ENCODE measurements at regions not wholly inside any gene's neighbourhood (a gene's known extent, or its start where the extent isn't known, plus 50 kb on each side); places are given as distances from the start of the nearest gene placed in this dataset.
"Not testable (repeated sequence)": the region's sequence is repeated elsewhere in the genome, so short reads cannot be mapped to it uniquely, and the experiment has no call there.

DNA sequence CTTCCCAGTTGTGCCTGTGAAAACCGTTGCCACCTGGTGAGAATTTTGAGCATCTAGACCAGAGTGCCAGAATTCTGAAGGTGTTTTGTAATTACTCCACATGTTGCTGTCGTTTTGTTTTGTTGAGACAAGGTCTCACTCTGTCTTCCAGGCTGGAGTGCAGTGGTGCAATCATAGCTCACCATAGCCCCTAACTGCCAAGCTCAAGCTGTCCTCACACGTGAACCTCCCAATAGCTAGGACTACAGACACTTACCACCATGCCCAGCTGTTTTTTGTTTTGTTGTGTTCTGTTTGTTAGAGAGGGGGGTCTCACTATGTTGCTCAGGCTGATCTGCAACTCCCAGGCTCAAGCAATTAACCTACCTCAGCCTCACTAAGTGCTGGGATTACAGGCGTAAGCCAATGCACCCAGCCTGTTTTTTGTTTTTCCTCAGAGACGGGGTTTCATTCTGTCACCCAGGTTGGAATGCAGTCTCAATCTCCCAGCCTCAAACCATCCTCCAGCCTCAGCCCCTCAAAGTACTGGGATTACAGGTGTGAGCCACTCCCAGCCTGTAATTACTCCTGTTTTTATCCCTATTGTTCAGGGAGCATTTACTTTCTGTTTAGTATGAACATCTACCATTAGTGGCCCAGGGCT is 121.1 kb upstream of the DMRT1 start:
- TF ChIP-seq POLR2A (IDR thresholded peaks at IDR 0.05): no peak
- TF ChIP-seq, protein P1, sequence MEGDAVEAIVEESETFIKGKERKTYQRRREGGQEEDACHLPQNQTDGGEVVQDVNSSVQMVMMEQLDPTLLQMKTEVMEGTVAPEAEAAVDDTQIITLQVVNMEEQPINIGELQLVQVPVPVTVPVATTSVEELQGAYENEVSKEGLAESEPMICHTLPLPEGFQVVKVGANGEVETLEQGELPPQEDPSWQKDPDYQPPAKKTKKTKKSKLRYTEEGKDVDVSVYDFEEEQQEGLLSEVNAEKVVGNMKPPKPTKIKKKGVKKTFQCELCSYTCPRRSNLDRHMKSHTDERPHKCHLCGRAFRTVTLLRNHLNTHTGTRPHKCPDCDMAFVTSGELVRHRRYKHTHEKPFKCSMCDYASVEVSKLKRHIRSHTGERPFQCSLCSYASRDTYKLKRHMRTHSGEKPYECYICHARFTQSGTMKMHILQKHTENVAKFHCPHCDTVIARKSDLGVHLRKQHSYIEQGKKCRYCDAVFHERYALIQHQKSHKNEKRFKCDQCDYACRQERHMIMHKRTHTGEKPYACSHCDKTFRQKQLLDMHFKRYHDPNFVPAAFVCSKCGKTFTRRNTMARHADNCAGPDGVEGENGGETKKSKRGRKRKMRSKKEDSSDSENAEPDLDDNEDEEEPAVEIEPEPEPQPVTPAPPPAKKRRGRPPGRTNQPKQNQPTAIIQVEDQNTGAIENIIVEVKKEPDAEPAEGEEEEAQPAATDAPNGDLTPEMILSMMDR (IDR thresholded peaks at IDR 0.05): no peak
- Histone ChIP-seq H3K9me3 (no peaks in the 10 kb centered on the region), H3K27me3 (no peaks in the 10 kb centered on the region), H3K4me1 (peaks cover 0 to 64% (median 13%) of the 10 kb centered on the region in 4 donors), H3K4me3 (no peak overlapping the region), H3K36me3 (peaks cover 0 to 37% (median 3%) of the 10 kb centered on the region in 4 donors), H3K27ac (peak overlapping the region in 1 of 3 donors; percentile 0)
- peak; percentile 7 to 34 (median 32) for ATAC-seq
- intact Hi-C loops (cut with DNase I): no loop called here
- WGBS (ENCODE audit: insufficient coverage, low coverage, low lambda C conversion rate, missing lambda C conversion rate): 67% methylated on average over 4 of the region's 5 CpGs
- no peak for DNase-seq

DNA sequence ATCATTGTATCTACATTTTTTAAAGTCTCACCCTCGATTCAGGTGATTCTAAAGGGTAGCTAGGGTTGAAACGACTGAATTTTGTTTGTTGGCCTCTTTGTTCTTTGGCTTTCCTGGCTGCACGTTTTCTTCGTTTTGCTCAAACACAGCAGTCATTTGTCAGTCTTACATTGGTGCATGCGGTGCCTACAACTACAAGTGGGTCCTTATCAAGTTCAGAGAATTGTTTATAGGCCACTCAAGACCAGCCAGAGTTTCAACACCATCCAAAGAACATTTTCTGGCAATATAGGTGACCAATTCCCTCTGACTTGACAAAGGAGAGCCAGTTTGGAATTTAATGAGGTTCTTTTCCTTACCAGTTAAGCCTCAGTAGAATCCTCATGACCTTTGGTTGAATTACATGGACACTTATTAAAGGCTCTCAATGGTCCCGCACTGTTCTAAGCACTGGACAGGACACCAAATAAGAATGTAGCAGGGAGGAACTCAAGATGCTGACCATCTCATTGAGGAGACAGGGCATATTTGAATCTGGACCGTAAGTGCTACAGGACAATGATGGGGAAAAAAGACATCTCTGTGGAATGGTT is 119.0 kb upstream of the DMRT1 start:
- ATAC-seq: no peak

DNA sequence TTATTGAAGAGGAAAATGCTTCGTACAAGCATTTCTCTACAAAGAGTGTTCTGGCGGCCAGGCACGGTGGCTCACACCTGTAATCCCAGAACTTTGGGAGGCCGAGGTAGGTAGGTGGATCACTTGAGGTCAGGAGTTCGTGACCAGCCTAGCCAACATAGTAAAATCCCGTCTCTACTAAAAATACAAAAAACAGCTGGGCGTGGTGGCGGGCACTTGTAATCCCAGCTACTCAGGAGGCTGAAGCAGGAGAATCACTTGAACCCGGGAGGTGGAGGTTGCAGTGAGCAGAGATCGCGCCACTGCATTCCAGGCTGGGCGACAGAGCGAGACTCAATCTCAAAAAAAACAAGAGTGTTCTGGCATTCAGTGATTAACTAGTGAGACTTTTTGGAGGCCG is 117.0 kb upstream of the DMRT1 start:
- Histone ChIP-seq H3K36me3 (peaks cover 0 to 53% (median 7%) of the 10 kb centered on the region in 4 donors), H3K4me1 (peaks cover 0 to 28% (median 10%) of the 10 kb centered on the region in 4 donors)
- H3K9me3 ChIP-seq; H3K27ac ChIP-seq; ATAC-seq; intact Hi-C loops (cut with DNase I); H3K27me3 ChIP-seq; H3K4me3 ChIP-seq; DNase-seq: not testable (repeated sequence)
- 90% methylated on average over 8 of the region's 14 CpGs for WGBS (ENCODE audit: insufficient coverage, low coverage, low lambda C conversion rate, missing lambda C conversion rate)

More for the DNA sequence above, 119.0 kb upstream of the DMRT1 start:
- H3K36me3 ChIP-seq: peaks cover 0 to 37% (median 3%) of the 10 kb centered on the region in 4 donors
- H3K27ac ChIP-seq: no peak overlapping the region
- no peak overlapping the region for H3K4me3 ChIP-seq
- WGBS (ENCODE audit: insufficient coverage, low coverage, low lambda C conversion rate, missing lambda C conversion rate): 84% methylated on average over 7 of the region's 7 CpGs
- TF ChIP-seq, protein P1 (IDR thresholded peaks at IDR 0.05): no peak
- TF ChIP-seq POLR2A (IDR thresholded peaks at IDR 0.05): no peak
- no peaks in the 10 kb centered on the region for H3K9me3 ChIP-seq
- intact Hi-C loops (cut with DNase I): no loop called here
- no peak for DNase-seq
- H3K4me1 ChIP-seq: peaks cover 0 to 43% (median 10%) of the 10 kb centered on the region in 4 donors
- H3K27me3 ChIP-seq: no peaks in the 10 kb centered on the region

DNA sequence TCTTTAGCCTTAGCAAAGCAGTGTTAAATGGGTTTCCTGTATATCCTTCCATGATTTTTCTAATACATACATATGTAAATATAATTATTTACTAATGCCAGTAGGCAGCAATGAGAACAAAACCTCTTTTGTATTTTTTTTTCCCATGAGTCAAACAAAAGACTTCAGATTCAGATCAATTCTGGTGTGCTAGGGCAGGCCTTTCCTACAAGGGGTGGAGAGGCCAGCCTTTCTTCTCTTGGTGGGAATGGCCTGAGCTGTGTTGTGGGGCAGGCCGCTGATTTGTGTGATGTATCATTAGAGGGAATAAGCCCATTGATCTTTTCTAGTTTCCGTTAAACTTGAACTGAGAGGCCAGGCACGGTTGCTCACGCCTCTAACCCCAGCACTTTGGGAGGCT is 115.5 kb upstream of the DMRT1 start:
- no peak for DNase-seq
- Histone ChIP-seq H3K27ac (no peak overlapping the region), H3K4me3 (no peak overlapping the region), H3K27me3 (no peaks in the 10 kb centered on the region), H3K36me3 (peaks cover 0 to 61% (median 13%) of the 10 kb centered on the region in 4 donors), H3K4me1 (peaks cover 0 to 14% (median 3%) of the 10 kb centered on the region in 4 donors), H3K9me3 (no peaks in the 10 kb centered on the region)
- 93% methylated on average over 3 of the region's 4 CpGs for WGBS (ENCODE audit: insufficient coverage, low coverage, low lambda C conversion rate, missing lambda C conversion rate)
- TF ChIP-seq POLR2A (IDR thresholded peaks at IDR 0.05): no peak
- TF ChIP-seq, protein P1 (IDR thresholded peaks at IDR 0.05): no peak
- no peak for ATAC-seq
- intact Hi-C loops (cut with DNase I): no loop called here

DNA sequence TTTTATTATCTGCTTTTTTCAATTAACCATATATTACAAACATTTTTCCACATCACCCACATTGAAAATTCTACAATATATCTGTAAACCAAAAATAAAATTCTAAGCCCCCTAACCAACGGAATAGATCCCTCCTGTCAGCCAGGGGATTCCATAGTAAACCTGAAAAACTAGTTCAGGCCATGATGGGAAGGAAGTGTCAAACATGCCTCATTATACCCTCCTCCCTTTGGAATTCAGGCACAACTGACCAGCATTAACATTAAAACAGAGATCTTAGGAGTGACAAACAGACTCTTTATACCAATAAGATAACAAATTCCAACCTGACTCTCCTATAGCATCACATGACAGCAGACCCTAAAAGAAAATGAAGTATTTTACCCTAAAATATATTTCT is 113.7 kb upstream of the DMRT1 start:
- no peak overlapping the region for H3K27ac ChIP-seq
- DNase-seq (no peak), ATAC-seq (no peak)

More for the DNA sequence above, 113.7 kb upstream of the DMRT1 start:
- H3K9me3 ChIP-seq: no peaks in the 10 kb centered on the region
- TF ChIP-seq, protein P1 (IDR thresholded peaks at IDR 0.05): no peak
- intact Hi-C loops (cut with DNase I): no loop called here
- peaks cover 0 to 5% (median 0%) of the 10 kb centered on the region in 4 donors for H3K4me1 ChIP-seq
- peaks cover 0 to 61% (median 21%) of the 10 kb centered on the region in 4 donors for H3K36me3 ChIP-seq
- WGBS (ENCODE audit: insufficient coverage, low coverage, low lambda C conversion rate, missing lambda C conversion rate): 80% methylated on average over 1 of the region's 1 CpG
- no peak overlapping the region for H3K4me3 ChIP-seq
- no peaks in the 10 kb centered on the region for H3K27me3 ChIP-seq
